SK-N-SH (cell line): ENCODE measurements at regions not wholly inside any gene's neighbourhood (a gene's known extent, or its start where the extent isn't known, plus 50 kb on each side); places are given as distances from the start of the nearest gene placed in this dataset.

ENCODE experiments used
- CTCF ChIA-PET: fragments of 300-600, 350-600 bp; formaldehyde crosslinking; extraction: SDS; loops from one replicate; lab custom pipeline; 2021; lab: Yijun Ruan, JAX
- POLR2A ChIA-PET: fragments of 350-600 bp; sonication (Branson Sonifier 250); formaldehyde crosslinking; extraction: SDS; loops from one replicate; lab custom pipeline; 2020; ENCODE audit warnings: antibody characterized with exemption, inconsistent platforms; lab: Yijun Ruan, JAX
- DNase-seq: peaks from one replicate; pipeline ENCODE4 v3.0.0; 2012
- H2AFZ ChIP-seq: fragments of 200-600 bp; sonication (generic); 2 replicates; pipeline ENCODE4 v1.8.1; 2016; ENCODE audit warnings: antibody characterized with exemption, mild to moderate bottlenecking, low read depth
- H3F3A ChIP-seq: fragments of 200-600 bp; sonication (generic); replicated peaks from 2 replicates; pipeline ENCODE3; 2016; ENCODE audit warnings: antibody characterized with exemption, mild to moderate bottlenecking; ENCODE audit not compliant: insufficient read depth
- H3K27ac ChIP-seq, 2 experiments: fragments of 200-500 bp in 1 of 2; fragments of 200-600 bp in 1 of 2; sonication (Bioruptor generic) in 1 of 2; sonication (generic), shearing (Covaris generic) in 1 of 2; 2 replicates each; pipeline versions ENCODE4 v1.5.1 to v1.6.1; 2014 to 2016; ENCODE audit warnings: low read depth in 2 of 2, inconsistent platforms in 1 of 2, low read length in 1 of 2, mild to moderate bottlenecking in 1 of 2, mixed read lengths in 1 of 2
- H3K27me3 ChIP-seq: fragments of 200-600 bp; sonication (generic), shearing (Covaris generic); 2 replicates; pipeline ENCODE4 v1.6.1; 2016; ENCODE audit warnings: mixed run types; ENCODE audit not compliant: insufficient read depth
- H3K36me3 ChIP-seq, 2 experiments: fragments of 200-500 bp in 1 of 2; fragments of 200-600 bp in 1 of 2; sonication (Bioruptor generic) in 1 of 2; sonication (generic) in 1 of 2; replicated peaks in 1 of 2; 2 replicates each; pipeline versions ENCODE3 to v1.5.1; 2014 to 2016; ENCODE audit warnings: low read length in 1 of 2, mild to moderate bottlenecking in 1 of 2; ENCODE audit not compliant: insufficient read depth in 2 of 2, control insufficient read depth in 1 of 2
- H3K4me1 ChIP-seq, 2 experiments: fragments of 200-500 bp in 1 of 2; fragments of 200-600 bp in 1 of 2; sonication (Bioruptor generic) in 1 of 2; sonication (generic), shearing (Covaris generic) in 1 of 2; 2 replicates each; pipeline versions ENCODE4 v1.5.1 to v1.6.1; 2014 to 2016; ENCODE audit warnings: low read depth in 1 of 2, low read length in 1 of 2, mixed run types in 1 of 2; ENCODE audit not compliant: insufficient read depth in 2 of 2, control insufficient read depth in 1 of 2
- H3K4me2 ChIP-seq: fragments of 200-600 bp; sonication (generic), shearing (Covaris generic); 2 replicates; pipeline ENCODE4 v1.6.1; 2017; ENCODE audit warnings: mixed run types
- H3K4me3 ChIP-seq, 2 experiments: fragments of 200-500 bp in 1 of 2; fragments of 200-600 bp in 1 of 2; sonication (Bioruptor generic) in 1 of 2; sonication (generic), shearing (Covaris generic) in 1 of 2; 2 replicates each; pipeline versions ENCODE4 v1.5.1 to v1.8.1; 2014 to 2016; ENCODE audit warnings: low read depth in 2 of 2, inconsistent platforms in 1 of 2, low read length in 1 of 2, mild to moderate bottlenecking in 1 of 2, mixed read lengths in 1 of 2, moderate library complexity in 1 of 2
- H3K79me2 ChIP-seq: fragments of 200-600 bp; sonication (generic); 2 replicates; pipeline ENCODE4 v1.8.1; 2017; ENCODE audit warnings: mild to moderate bottlenecking; ENCODE audit not compliant: insufficient read depth
- H3K9ac ChIP-seq: fragments of 200-600 bp; sonication (generic); 2 replicates; pipeline ENCODE4 v1.6.1; 2017; ENCODE audit warnings: mixed run types
- H3K9me2 ChIP-seq: fragments of 200-600 bp; sonication (generic); 2 replicates; pipeline ENCODE4 v1.6.1; 2017; ENCODE audit warnings: mixed run types
- H3K9me3 ChIP-seq: fragments of 200-600 bp; sonication (generic); 2 replicates; pipeline ENCODE4 v1.6.1; 2017; ENCODE audit warnings: mixed run types, mild to moderate bottlenecking, moderate library complexity
- H4K20me1 ChIP-seq: fragments of 200-600 bp; sonication (generic); 2 replicates; pipeline ENCODE4 v1.6.1; 2017; ENCODE audit warnings: mild to moderate bottlenecking, mixed run types; ENCODE audit not compliant: insufficient read depth
- CHD2 ChIP-seq: fragments of 150-350 bp; IDR thresholded peaks from 2 replicates; pipeline ENCODE4 v1.6.1; 2018; ENCODE audit warnings: low read length; ENCODE audit not compliant: partially characterized antibody
- ELF1 ChIP-seq: IDR thresholded peaks from 2 replicates; pipeline ENCODE4 v1.4.0; 2012
- EP300 ChIP-seq, 2 experiments: IDR thresholded peaks; 2 replicates each; pipeline versions ENCODE4 v1.4.0 to v1.6.1; 2012; ENCODE audit warnings: borderline replicate concordance in 1 of 2, low read depth in 1 of 2, low read length in 1 of 2
- EZH2phosphoT487 ChIP-seq: fragments of 200-600 bp; sonication (generic); IDR thresholded peaks from 2 replicates; pipeline ENCODE4 v1.6.1; 2017; ENCODE audit warnings: low read depth, mixed run types, mild to moderate bottlenecking, antibody characterized with exemption, moderate library complexity, borderline replicate concordance
- FOSL2 ChIP-seq: IDR thresholded peaks from 2 replicates; pipeline ENCODE4 v1.4.0; 2012; ENCODE audit warnings: low read depth, mild to moderate bottlenecking, moderate library complexity, borderline replicate concordance
- FOXJ3 ChIP-seq: sonication (generic); formaldehyde crosslinking; IDR thresholded peaks from 2 replicates; pipeline ENCODE4 v1.5.1; 2020; ENCODE audit warnings: mild to moderate bottlenecking, missing genetic modification reagents
- GATA2 ChIP-seq: sonication (generic); formaldehyde crosslinking; IDR thresholded peaks from 2 replicates; pipeline ENCODE4 v1.5.0; 2020; ENCODE audit warnings: mild to moderate bottlenecking, missing genetic modification reagents
- MXI1 ChIP-seq: IDR thresholded peaks from 2 replicates; pipeline ENCODE4 v1.6.1; 2012; ENCODE audit warnings: mild to moderate bottlenecking, low read depth, low read length, improper control_type of control experiment
- RAD21 ChIP-seq: IDR thresholded peaks from 2 replicates; pipeline ENCODE4 v1.6.1; 2012; ENCODE audit warnings: mild to moderate bottlenecking, low read length
- RCOR1 ChIP-seq: fragments of 150-350 bp; IDR thresholded peaks from 2 replicates; pipeline ENCODE4 v1.6.1; 2017; ENCODE audit warnings: antibody characterized with exemption, low read length
- RXRA ChIP-seq: IDR thresholded peaks from 2 replicates; pipeline ENCODE4 v1.4.0; 2012; ENCODE audit warnings: low read depth, mild to moderate bottlenecking, borderline replicate concordance
- TCF12 ChIP-seq: IDR thresholded peaks from 2 replicates; pipeline ENCODE4 v1.4.0; 2012
- TEAD4 ChIP-seq: IDR thresholded peaks from 2 replicates; pipeline ENCODE4 v1.4.0; 2012; ENCODE audit warnings: mild to moderate bottlenecking, borderline replicate concordance; ENCODE audit not compliant: insufficient read depth
- YY1 ChIP-seq: IDR thresholded peaks from 2 replicates; pipeline ENCODE4 v1.4.0; 2012; ENCODE audit warnings: low read depth, mild to moderate bottlenecking
- WGBS: methylation state at CpG from one replicate; pipeline ENCODE4 v1.1.6; 2017; ENCODE audit warnings: low lambda C conversion rate; 5-methylcytosine and 5-hydroxymethylcytosine counted together
- TF ChIP-seq, protein P1 (sequence below): IDR thresholded peaks from 2 replicates; pipeline ENCODE4 v1.4.0; 2012; ENCODE audit warnings: low read depth, borderline replicate concordance
- TF ChIP-seq, protein P2 (sequence below): IDR thresholded peaks from 2 replicates; pipeline ENCODE4 v1.6.1; 2012; ENCODE audit warnings: mild to moderate bottlenecking, low read depth, low read length, moderate library complexity
- TF ChIP-seq, protein P3 (sequence below): IDR thresholded peaks from 2 replicates; pipeline ENCODE4 v1.4.0; 2012; ENCODE audit warnings: low read depth

DNA sequence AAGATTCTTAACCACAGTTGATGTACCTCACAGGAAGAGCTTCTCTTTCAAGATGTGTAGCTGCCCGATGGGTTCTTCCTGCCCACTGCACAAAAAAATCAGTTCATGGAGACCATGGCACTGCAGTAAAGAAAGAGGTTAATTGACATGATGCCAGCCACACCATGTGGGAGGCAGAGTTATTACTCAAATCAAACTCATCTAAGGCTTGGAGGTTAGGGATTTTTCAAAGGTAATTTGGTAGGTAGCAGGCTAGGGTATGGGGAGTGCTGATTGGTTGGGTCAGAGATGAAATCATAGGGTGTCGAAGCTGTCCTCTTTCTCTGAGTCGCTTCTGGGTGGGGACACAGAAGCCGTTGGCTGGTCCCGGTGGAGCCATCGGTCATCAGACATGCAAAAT is 57.4 kb upstream of the BDH1 start (continued):
- TF ChIP-seq CHD2 (no peak), EP300 (IDR thresholded peaks at IDR 0.05; ENCODE audit: borderline replicate concordance in 1 of 2, low read depth in 1 of 2, low read length in 1 of 2) (no peak), ELF1 (no peak), TCF12 (no peak), EZH2phosphoT487 (no peak), GATA2 (no peak), FOXJ3 (CRISPR knock-in tag) (no peak)
- TF ChIP-seq, protein P1, sequence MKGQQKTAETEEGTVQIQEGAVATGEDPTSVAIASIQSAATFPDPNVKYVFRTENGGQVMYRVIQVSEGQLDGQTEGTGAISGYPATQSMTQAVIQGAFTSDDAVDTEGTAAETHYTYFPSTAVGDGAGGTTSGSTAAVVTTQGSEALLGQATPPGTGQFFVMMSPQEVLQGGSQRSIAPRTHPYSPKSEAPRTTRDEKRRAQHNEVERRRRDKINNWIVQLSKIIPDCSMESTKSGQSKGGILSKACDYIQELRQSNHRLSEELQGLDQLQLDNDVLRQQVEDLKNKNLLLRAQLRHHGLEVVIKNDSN: no peak

DNA sequence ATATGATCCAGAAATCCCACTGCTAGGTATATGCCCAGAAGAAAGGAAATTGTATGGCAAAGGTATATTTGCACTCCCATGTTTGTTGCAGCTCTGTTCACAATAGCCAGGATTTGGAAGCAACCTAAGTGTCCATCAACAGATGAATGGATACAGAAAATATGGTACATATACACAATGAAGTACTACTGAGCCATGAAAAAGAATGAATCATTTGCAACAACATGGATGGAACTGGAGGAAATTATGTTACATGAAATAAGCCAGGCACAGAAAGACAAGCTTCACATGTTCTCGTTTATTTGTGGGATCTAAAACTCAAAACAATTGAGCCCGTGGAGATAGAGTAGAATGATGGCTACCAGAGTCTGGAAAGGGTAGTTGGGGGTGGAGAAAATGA is 55.5 kb upstream of the BDH1 start:
- CTCF ChIA-PET: interaction anchor here (6.5 kb wide), 1 partner anchor 12 kb away, joined by 61 read pairs; no protein-coding TSS in a partner anchor
- H3K4me1 ChIP-seq: no peaks in the 10 kb centered on the region
- no peaks in the 10 kb centered on the region for H4K20me1 ChIP-seq
- H3K36me3 ChIP-seq: peaks cover 47 to 93% of the 10 kb centered on the region in 2 experiments
- no peaks in the 10 kb centered on the region for H3K9me3 ChIP-seq
- no peaks in the 10 kb centered on the region for H3F3A ChIP-seq
- no peak overlapping the region for H3K4me2 ChIP-seq
- no peak overlapping the region for H3K4me3 ChIP-seq
- H3K27me3 ChIP-seq: no peaks in the 10 kb centered on the region
- POLR2A ChIA-PET: no interaction called here
- peaks cover 9% of the 10 kb centered on the region; the same call in 1 of the 2 replicates for H3K79me2 ChIP-seq
- H3K9me2 ChIP-seq: no peaks in the 10 kb centered on the region
- no peak overlapping the region for H2AFZ ChIP-seq
- no peak overlapping the region for H3K27ac ChIP-seq
- WGBS: 96% methylated on average over 2 of the region's 2 CpGs
- TF ChIP-seq RXRA (no peak), YY1 (no peak), MXI1 (no peak), RAD21 (no peak), FOXJ3 (CRISPR knock-in tag) (no peak), FOSL2 (no peak), RCOR1 (no peak), TEAD4 (no peak)
- TF ChIP-seq, protein P2, sequence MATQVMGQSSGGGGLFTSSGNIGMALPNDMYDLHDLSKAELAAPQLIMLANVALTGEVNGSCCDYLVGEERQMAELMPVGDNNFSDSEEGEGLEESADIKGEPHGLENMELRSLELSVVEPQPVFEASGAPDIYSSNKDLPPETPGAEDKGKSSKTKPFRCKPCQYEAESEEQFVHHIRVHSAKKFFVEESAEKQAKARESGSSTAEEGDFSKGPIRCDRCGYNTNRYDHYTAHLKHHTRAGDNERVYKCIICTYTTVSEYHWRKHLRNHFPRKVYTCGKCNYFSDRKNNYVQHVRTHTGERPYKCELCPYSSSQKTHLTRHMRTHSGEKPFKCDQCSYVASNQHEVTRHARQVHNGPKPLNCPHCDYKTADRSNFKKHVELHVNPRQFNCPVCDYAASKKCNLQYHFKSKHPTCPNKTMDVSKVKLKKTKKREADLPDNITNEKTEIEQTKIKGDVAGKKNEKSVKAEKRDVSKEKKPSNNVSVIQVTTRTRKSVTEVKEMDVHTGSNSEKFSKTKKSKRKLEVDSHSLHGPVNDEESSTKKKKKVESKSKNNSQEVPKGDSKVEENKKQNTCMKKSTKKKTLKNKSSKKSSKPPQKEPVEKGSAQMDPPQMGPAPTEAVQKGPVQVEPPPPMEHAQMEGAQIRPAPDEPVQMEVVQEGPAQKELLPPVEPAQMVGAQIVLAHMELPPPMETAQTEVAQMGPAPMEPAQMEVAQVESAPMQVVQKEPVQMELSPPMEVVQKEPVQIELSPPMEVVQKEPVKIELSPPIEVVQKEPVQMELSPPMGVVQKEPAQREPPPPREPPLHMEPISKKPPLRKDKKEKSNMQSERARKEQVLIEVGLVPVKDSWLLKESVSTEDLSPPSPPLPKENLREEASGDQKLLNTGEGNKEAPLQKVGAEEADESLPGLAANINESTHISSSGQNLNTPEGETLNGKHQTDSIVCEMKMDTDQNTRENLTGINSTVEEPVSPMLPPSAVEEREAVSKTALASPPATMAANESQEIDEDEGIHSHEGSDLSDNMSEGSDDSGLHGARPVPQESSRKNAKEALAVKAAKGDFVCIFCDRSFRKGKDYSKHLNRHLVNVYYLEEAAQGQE: no peak
- TF ChIP-seq, protein P3, sequence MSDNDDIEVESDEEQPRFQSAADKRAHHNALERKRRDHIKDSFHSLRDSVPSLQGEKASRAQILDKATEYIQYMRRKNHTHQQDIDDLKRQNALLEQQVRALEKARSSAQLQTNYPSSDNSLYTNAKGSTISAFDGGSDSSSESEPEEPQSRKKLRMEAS: no peak
- no peak overlapping the region for H3K9ac ChIP-seq
- no peak for DNase-seq
